ENCODE measurements at regions not wholly inside any gene's neighbourhood (a gene's known extent, or its start where the extent isn't known, plus 50 kb on each side); places are given as distances from the start of the nearest gene placed in this dataset.

- no peak for TF ChIP-seq YY1 (IDR thresholded peaks at IDR 0.05; ENCODE audit: low read depth, low read length)
- TF ChIP-seq MXI1 (IDR thresholded peaks at IDR 0.05; ENCODE audit: low read depth, low read length) = no peak
- TF ChIP-seq MAX (IDR thresholded peaks at IDR 0.05; ENCODE audit: low read depth, low read length) = no peak
Measured at GRCh38 chr7:118328505-118329211, 104.2 kb downstream of the ANKRD7 start.
